ENCODE measurements at regions not wholly inside any gene's neighbourhood (a gene's known extent, or its start where the extent isn't known, plus 50 kb on each side); places are given as distances from the start of the nearest gene placed in this dataset.

- Histone ChIP-seq H3K4me1 (ENCODE audit: control insufficient read depth, extremely low read depth, insufficient read depth, low read length) (no peaks in the 10 kb centered on the region), H3K27me3 (ENCODE audit: control insufficient read depth, insufficient read depth, low read length) (no peaks in the 10 kb centered on the region), H3K4me2 (ENCODE audit: extremely low read depth, insufficient read depth, low read length) (no peak overlapping the region), H3K9ac (ENCODE audit: insufficient read depth, low read length) (no peak overlapping the region), H3K4me3 (replicated peaks in 1 of 4; ENCODE audit: control extremely low read depth in 1 of 4, insufficient read depth in 1 of 4, low read depth in 3 of 4, low read length in 4 of 4) (no peak overlapping the region), H3K79me2 (ENCODE audit: control insufficient read depth, insufficient read depth, low read length) (no peaks in the 10 kb centered on the region), H4K20me1 (ENCODE audit: control insufficient read depth, extremely low read depth, insufficient read depth, low read length) (no peaks in the 10 kb centered on the region), H2AFZ (ENCODE audit: low read length) (no peak overlapping the region), H3K27ac (ENCODE audit: insufficient read depth, low read length) (no peak overlapping the region), H3K36me3 (ENCODE audit: control insufficient read depth, insufficient read depth, low read length) (no peaks in the 10 kb centered on the region), H3K9me3 (ENCODE audit: control insufficient read depth, insufficient read depth, low read depth, low read length) (no peaks in the 10 kb centered on the region)
- DNase-seq (ENCODE audit: low read depth in 2 of 2) = no peak
- TF ChIP-seq EZH2 (IDR thresholded peaks at IDR 0.05; ENCODE audit: low read length, missing control alignments) = no peak
- TF ChIP-seq CTCF (conservative IDR thresholded peaks at IDR 0.05 in 1 of 2, IDR thresholded peaks at IDR 0.05 in 1 of 2; ENCODE audit: low read depth in 1 of 2, low read length in 2 of 2) = no peak
Observed at GRCh38 chr16:55078699-55079410, 148.2 kb downstream of the IRX5 start.

- Histone ChIP-seq H3K4me2 (ENCODE audit: extremely low read depth, insufficient read depth, low read length) (no peak overlapping the region), H3K4me3 (replicated peaks in 1 of 4; ENCODE audit: control extremely low read depth in 1 of 4, insufficient read depth in 1 of 4, low read depth in 3 of 4, low read length in 4 of 4) (no peak overlapping the region), H3K27ac (ENCODE audit: insufficient read depth, low read length) (no peak overlapping the region), H3K9ac (ENCODE audit: insufficient read depth, low read length) (no peak overlapping the region), H3K27me3 (ENCODE audit: control insufficient read depth, insufficient read depth, low read length) (no peaks in the 10 kb centered on the region), H3K9me3 (ENCODE audit: control insufficient read depth, insufficient read depth, low read depth, low read length) (no peaks in the 10 kb centered on the region), H3K4me1 (ENCODE audit: control insufficient read depth, extremely low read depth, insufficient read depth, low read length) (no peaks in the 10 kb centered on the region), H3K36me3 (ENCODE audit: control insufficient read depth, insufficient read depth, low read length) (no peaks in the 10 kb centered on the region), H4K20me1 (ENCODE audit: control insufficient read depth, extremely low read depth, insufficient read depth, low read length) (no peaks in the 10 kb centered on the region), H2AFZ (ENCODE audit: low read length) (no peak overlapping the region), H3K79me2 (ENCODE audit: control insufficient read depth, insufficient read depth, low read length) (no peaks in the 10 kb centered on the region)
- DNase-seq (ENCODE audit: low read depth in 2 of 2) = no peak
- TF ChIP-seq EZH2 (IDR thresholded peaks at IDR 0.05; ENCODE audit: low read length, missing control alignments) = no peak
- TF ChIP-seq CTCF (conservative IDR thresholded peaks at IDR 0.05 in 1 of 2, IDR thresholded peaks at IDR 0.05 in 1 of 2; ENCODE audit: low read depth in 1 of 2, low read length in 2 of 2) = no peak
Observed at GRCh38 chr16:55081622-55082590, 151.2 kb downstream of the IRX5 start.

DNA sequence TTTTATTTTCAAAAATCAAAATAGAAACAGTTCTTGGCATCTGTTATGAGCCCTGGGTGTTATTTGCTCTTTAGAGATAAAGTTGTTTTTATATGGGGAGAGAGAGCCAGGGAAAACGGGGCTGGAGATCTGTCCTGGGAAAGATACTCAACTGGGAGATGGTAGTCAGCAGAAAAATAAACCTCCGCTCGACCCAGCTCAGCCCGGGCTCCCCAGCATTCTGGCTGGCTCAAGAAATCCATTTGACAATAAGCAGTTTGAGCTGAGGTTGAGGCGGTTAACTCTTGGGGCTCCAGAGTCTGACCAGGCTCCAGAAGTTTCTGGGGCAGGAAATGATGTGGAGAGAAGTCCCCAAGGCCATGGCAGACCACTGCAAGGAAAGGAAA is 151.9 kb downstream of the IRX5 start:
- no peaks in the 10 kb centered on the region for H3K4me1 ChIP-seq (ENCODE audit: control insufficient read depth, extremely low read depth, insufficient read depth, low read length)
- DNase-seq (ENCODE audit: low read depth in 2 of 2) = no peak
- no peaks in the 10 kb centered on the region for H3K36me3 ChIP-seq (ENCODE audit: control insufficient read depth, insufficient read depth, low read length)
- no peak overlapping the region for H3K27ac ChIP-seq (ENCODE audit: insufficient read depth, low read length)
- H3K9me3 ChIP-seq (ENCODE audit: control insufficient read depth, insufficient read depth, low read depth, low read length) = no peaks in the 10 kb centered on the region
- no peak overlapping the region for H3K9ac ChIP-seq (ENCODE audit: insufficient read depth, low read length)
- no peak for TF ChIP-seq CTCF (conservative IDR thresholded peaks at IDR 0.05 in 1 of 2, IDR thresholded peaks at IDR 0.05 in 1 of 2; ENCODE audit: low read depth in 1 of 2, low read length in 2 of 2)
- TF ChIP-seq EZH2 (IDR thresholded peaks at IDR 0.05; ENCODE audit: low read length, missing control alignments) = no peak
- no peaks in the 10 kb centered on the region for H4K20me1 ChIP-seq (ENCODE audit: control insufficient read depth, extremely low read depth, insufficient read depth, low read length)
- H3K27me3 ChIP-seq (ENCODE audit: control insufficient read depth, insufficient read depth, low read length) = no peaks in the 10 kb centered on the region
- no peak overlapping the region for H2AFZ ChIP-seq (ENCODE audit: low read length)
- no peak overlapping the region for H3K4me2 ChIP-seq (ENCODE audit: extremely low read depth, insufficient read depth, low read length)
- no peaks in the 10 kb centered on the region for H3K79me2 ChIP-seq (ENCODE audit: control insufficient read depth, insufficient read depth, low read length)
- no peak overlapping the region for H3K4me3 ChIP-seq (replicated peaks in 1 of 4; ENCODE audit: control extremely low read depth in 1 of 4, insufficient read depth in 1 of 4, low read depth in 3 of 4, low read length in 4 of 4)

All from fibroblast of lung (primary cell).